IPS-15b (cell line): ENCODE measurements at regions not wholly inside any gene's neighbourhood (a gene's known extent, or its start where the extent isn't known, plus 50 kb on each side); places are given as distances from the start of the nearest gene placed in this dataset.
"Not testable (repeated sequence)": the region's sequence is repeated elsewhere in the genome, so short reads cannot be mapped to it uniquely, and the experiment has no call there.

Experiments used
- H3K27me3 ChIP-seq: one replicate; pipeline ENCODE4 v1.6.1; 2013; ENCODE audit warnings: low read length; ENCODE audit not compliant: control insufficient read depth, insufficient read depth
- H3K36me3 ChIP-seq: one replicate; pipeline ENCODE4 v1.6.1; 2013; ENCODE audit warnings: low read length; ENCODE audit not compliant: control insufficient read depth, insufficient read depth
- H3K4me1 ChIP-seq: one replicate; pipeline ENCODE4 v1.6.1; 2013; ENCODE audit warnings: mild to moderate bottlenecking, low read length; ENCODE audit not compliant: control insufficient read depth, insufficient read depth
- H3K4me3 ChIP-seq: one replicate; pipeline ENCODE4 v1.5.1; 2013; ENCODE audit warnings: low read depth, low read length
- H3K9ac ChIP-seq: one replicate; pipeline ENCODE4 v1.6.1; 2013; ENCODE audit warnings: low read depth, mild to moderate bottlenecking, low read length
- H3K9me3 ChIP-seq: one replicate; pipeline ENCODE4 v1.6.1; 2013; ENCODE audit warnings: mild to moderate bottlenecking, low read length; ENCODE audit not compliant: control insufficient read depth, insufficient read depth

DNA sequence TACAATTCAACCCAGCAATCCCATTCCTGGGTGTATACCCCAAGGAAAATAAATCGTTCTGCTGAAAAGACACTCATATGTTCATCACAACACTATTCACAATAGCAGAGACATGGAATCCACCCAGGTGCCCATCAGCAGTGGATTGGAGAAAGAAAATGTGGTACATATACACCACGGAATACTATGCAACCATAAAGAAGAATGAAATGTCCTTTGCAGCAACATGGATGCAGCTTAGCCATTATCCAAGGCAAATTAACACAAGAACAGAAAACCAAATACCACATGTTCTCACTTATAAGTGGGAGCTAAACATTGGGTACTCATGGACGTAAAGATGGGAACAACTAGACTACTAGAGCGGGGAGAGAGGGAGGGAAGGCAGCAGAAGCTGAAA lies 207.8 kb downstream of the GATA3 start:
- no peaks in the 10 kb centered on the region for H3K9me3 ChIP-seq
- H3K4me3 ChIP-seq, result no peak overlapping the region
- H3K4me1 ChIP-seq, result no peaks in the 10 kb centered on the region
- no peak overlapping the region for H3K9ac ChIP-seq
- no peaks in the 10 kb centered on the region for H3K27me3 ChIP-seq
- H3K36me3 ChIP-seq, result no peaks in the 10 kb centered on the region

DNA sequence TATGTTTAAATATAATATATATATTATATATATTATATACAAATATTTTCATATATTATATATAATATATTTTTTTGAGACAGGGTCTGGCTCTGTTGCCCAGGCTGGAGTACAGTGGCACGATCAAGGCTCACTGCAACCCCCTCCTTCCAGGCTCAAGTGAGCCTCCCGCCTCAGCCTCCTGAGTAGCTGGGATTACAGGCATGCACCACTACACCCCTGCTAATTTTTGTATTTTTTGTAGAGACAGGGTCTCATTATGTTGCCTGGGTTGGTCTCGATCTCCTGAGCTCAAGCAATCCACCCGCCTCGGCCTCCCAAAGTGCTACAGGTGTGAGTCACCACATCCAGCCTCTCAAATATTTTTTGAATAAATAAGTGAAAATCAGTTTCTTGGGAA lies 215.5 kb downstream of the GATA3 start:
- Histone ChIP-seq H3K4me1 (peaks cover 4% of the 10 kb centered on the region), H3K4me3 (no peak overlapping the region), H3K9ac (no peak overlapping the region), H3K36me3 (no peaks in the 10 kb centered on the region), H3K27me3 (no peaks in the 10 kb centered on the region), H3K9me3 (no peaks in the 10 kb centered on the region)

GRCh38 chr10:8272794-8273425 lies 218.4 kb downstream of the GATA3 start:
- peaks cover 4% of the 10 kb centered on the region for H3K4me1 ChIP-seq
- H3K27me3 ChIP-seq, result no peaks in the 10 kb centered on the region
- H3K4me3 ChIP-seq, result no peak overlapping the region
- no peaks in the 10 kb centered on the region for H3K9me3 ChIP-seq
- no peak overlapping the region for H3K9ac ChIP-seq
- H3K36me3 ChIP-seq, result no peaks in the 10 kb centered on the region

DNA sequence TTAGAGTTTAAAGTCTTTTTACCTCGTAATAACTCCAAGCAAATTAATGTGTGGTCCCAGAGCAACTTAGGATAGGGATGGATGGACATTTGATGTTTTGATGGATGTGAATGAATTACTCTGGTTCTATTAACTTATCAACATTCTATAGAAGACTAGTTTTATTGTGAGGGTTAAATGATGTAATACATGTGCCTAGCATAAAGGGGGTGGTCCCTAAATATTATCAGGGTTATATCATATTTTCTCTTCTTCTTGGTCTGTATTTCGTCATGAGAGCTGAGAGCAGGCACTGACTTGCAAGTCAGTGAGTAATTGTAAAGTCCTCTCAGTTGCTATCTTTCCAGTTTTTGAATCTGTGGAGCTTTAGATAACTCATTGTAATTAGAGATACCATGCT lies 219.3 kb downstream of the GATA3 start:
- no peak overlapping the region for H3K9ac ChIP-seq
- H3K4me1 ChIP-seq, result peaks cover 4% of the 10 kb centered on the region
- H3K9me3 ChIP-seq, result no peaks in the 10 kb centered on the region
- no peak overlapping the region for H3K4me3 ChIP-seq
- no peaks in the 10 kb centered on the region for H3K36me3 ChIP-seq
- H3K27me3 ChIP-seq, result no peaks in the 10 kb centered on the region

DNA sequence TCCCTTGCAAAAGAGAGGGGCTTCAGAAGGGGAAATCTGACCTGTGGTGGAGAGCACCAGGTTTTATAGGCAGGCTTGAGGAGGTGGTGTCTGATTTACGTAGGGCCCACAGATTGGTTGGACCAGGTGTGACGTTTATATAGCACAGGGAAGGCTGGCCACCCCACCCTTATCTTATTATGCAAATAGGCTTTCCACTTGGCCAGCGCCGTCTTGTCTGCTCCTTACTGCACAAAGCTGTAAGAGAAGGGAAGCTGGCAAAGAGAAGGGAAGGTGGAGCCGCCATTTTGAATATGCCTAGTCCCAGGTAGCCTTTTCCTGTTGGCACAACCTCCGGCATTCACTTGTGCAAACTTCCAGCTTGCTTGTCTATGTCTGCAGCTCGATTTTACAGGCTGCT lies 221.4 kb downstream of the GATA3 start:
- no peaks in the 10 kb centered on the region for H3K9me3 ChIP-seq
- no peak overlapping the region for H3K4me3 ChIP-seq
- no peaks in the 10 kb centered on the region for H3K27me3 ChIP-seq

DNA sequence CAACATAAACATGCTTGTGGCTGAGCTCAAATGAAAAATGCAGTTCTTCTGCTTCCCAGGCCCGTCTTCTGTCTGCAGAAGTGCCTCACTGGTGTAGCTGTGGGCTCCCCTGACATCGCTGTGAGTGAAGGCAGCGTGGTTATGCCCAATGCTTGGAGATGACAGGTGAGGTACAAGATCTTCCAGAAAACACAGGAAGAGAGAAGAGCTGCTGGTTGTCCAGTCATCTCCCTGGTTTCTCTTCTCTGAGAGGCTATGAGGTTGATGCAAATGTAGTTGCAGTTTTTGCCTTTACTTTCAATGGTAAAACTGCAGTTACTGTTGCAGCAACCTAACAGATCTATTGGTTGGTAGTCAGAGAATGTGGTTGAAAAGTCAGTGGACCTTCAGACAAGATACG lies 223.6 kb downstream of the GATA3 start:
- H3K36me3 ChIP-seq, result no peaks in the 10 kb centered on the region
- no peaks in the 10 kb centered on the region for H3K9me3 ChIP-seq
- peaks cover 1% of the 10 kb centered on the region for H3K4me1 ChIP-seq
- no peak overlapping the region for H3K9ac ChIP-seq
- no peaks in the 10 kb centered on the region for H3K27me3 ChIP-seq
- no peak overlapping the region for H3K4me3 ChIP-seq

More for the DNA sequence above, 221.4 kb downstream of the GATA3 start:
- H3K36me3 ChIP-seq, result no peaks in the 10 kb centered on the region
- peaks cover 4% of the 10 kb centered on the region for H3K4me1 ChIP-seq
- no peak overlapping the region for H3K9ac ChIP-seq

DNA sequence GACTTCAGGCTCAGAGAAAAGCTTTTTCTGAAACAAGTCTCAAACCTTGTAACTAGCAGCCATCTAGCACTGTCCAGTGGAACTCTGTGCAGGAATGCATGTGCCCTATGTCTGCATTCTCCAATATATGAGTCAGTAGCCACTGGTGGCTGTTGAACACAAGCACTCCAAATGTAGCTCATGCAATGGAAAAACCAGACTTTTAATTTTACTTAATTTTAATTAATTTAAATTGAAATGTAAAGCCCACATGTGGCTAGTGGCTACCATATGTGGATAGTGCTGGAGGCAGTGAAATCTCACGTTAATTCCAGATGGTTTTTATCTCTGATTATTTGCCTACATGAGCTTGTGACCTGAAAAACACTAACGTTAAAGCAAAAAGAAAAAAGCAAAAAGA lies 225.1 kb downstream of the GATA3 start:
- Histone ChIP-seq H3K4me1 (no peaks in the 10 kb centered on the region), H3K36me3 (no peaks in the 10 kb centered on the region), H3K27me3 (no peaks in the 10 kb centered on the region)

GRCh38 chr10:8280946-8281345 lies 226.5 kb downstream of the GATA3 start:
- no peak overlapping the region for H3K4me3 ChIP-seq
- H3K9me3 ChIP-seq, result no peaks in the 10 kb centered on the region
- H3K9ac ChIP-seq, result no peak overlapping the region
- H3K36me3 ChIP-seq, result no peaks in the 10 kb centered on the region
- no peaks in the 10 kb centered on the region for H3K27me3 ChIP-seq
- H3K4me1 ChIP-seq, result no peaks in the 10 kb centered on the region

More for the DNA sequence above, 225.1 kb downstream of the GATA3 start:
- Histone ChIP-seq H3K4me3 (no peak overlapping the region), H3K9ac (no peak overlapping the region), H3K9me3 (no peaks in the 10 kb centered on the region)

- Histone ChIP-seq H3K9ac (no peak overlapping the region), H3K9me3 (no peaks in the 10 kb centered on the region), H3K4me1 (no peaks in the 10 kb centered on the region), H3K27me3 (no peaks in the 10 kb centered on the region), H3K36me3 (no peaks in the 10 kb centered on the region), H3K4me3 (no peak overlapping the region)
These were observed 227.9 kb downstream of the GATA3 start for GRCh38 chr10:8282340-8282739.

DNA sequence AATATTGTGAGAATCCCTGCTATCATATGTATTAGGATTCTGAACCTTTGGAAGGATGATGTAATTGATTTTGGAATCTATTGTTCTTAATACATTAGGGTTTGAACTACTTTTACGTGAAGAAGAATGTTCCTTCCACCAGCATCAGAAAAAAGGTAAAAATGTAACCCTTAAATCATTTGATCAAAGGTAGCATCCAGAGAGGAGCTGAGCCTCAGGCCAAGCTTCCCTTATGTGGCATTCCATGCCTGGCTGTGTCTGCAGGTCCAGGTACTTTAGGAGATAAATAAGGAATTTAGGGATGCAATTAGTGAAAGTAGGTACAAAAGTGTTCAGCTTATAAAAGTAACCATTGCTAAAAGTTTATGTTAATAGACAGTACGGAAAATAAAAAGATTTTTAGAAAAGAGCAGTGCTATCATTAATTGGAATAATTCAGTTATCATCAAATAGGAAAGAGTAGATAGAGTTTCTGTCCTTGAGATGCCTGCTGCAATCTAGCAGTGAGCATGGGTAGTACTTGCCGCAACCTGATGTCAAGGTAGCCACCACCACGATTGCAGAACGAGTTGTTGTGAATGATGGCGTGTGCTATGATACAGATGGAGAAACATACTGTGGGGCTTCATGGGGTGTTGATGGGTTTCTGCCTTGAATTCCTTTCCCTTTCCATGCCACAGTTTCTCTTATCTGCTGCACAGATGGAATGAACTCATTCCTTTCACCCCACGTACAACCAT lies 228.8 kb downstream of the GATA3 start:
- Histone ChIP-seq H3K9me3 (no peaks in the 10 kb centered on the region), H3K9ac (no peak overlapping the region), H3K36me3 (no peaks in the 10 kb centered on the region), H3K4me1 (no peaks in the 10 kb centered on the region), H3K27me3 (no peaks in the 10 kb centered on the region), H3K4me3 (no peak overlapping the region)

DNA sequence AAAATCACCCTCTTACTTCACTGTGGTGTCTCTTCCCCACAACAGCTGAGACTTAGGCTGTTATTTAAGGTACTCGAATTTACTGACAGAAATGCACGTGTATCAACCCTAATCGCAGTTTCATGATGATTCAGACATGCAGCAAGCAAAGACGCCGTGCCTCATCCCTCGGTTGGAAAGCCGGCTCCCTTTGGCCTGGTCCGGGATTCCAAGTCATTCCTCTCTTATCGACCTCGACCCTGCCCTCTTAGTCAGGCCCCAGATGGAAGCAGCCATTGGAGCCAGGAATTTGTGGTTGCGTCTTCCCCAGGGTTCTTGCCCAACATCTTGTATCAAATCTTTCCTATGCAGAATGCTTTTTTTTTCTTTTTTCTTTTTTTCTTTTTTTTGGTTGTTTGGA lies 229.5 kb downstream of the GATA3 start:
- Histone ChIP-seq H3K9ac (no peak overlapping the region), H3K36me3 (no peaks in the 10 kb centered on the region), H3K27me3 (no peaks in the 10 kb centered on the region), H3K9me3 (no peaks in the 10 kb centered on the region), H3K4me1 (peaks cover 3% of the 10 kb centered on the region), H3K4me3 (no peak overlapping the region)

DNA sequence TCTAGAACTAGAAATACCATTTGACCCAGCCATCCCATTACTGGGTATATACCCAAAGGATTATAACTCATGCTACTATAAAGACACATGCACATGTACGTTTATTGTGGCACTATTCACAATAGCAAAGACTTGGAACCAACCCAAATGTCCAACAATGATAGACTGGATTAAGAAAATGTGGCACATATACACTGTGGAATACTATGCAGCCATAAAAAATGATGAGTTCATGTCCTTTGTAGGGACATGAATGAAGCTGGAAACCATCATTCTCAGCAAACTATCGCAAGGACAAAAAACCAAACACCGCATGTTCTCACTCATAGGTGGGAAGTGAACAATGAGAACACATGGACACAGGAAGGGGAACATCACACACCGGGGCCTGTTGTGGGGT lies 231.5 kb downstream of the GATA3 start:
- not testable (repeated sequence) for H3K9ac ChIP-seq, H3K36me3 ChIP-seq, H3K4me3 ChIP-seq, H3K27me3 ChIP-seq, H3K9me3 ChIP-seq
- peaks cover 11% of the 10 kb centered on the region for H3K4me1 ChIP-seq
